GM19468 (cell line): ENCODE measurements at regions not wholly inside any gene's neighbourhood (a gene's known extent, or its start where the extent isn't known, plus 50 kb on each side); places are given as distances from the start of the nearest gene placed in this dataset.

ENCODE experiments used
- ATAC-seq: cut with Tn5 transposase; IDR thresholded peaks from one replicate; pipeline ENCODE4 v1.9.1; 2021; ENCODE audit warnings: mild to moderate bottlenecking, moderate library complexity, moderate number of reproducible peaks; ENCODE audit not compliant: unreplicated experiment; ENCODE audit errors: extremely low read depth

- no peak for ATAC-seq
Measured at GRCh38 chr13:104321756-104322155, 1255.5 kb upstream of the SLC10A2 start.

DNA sequence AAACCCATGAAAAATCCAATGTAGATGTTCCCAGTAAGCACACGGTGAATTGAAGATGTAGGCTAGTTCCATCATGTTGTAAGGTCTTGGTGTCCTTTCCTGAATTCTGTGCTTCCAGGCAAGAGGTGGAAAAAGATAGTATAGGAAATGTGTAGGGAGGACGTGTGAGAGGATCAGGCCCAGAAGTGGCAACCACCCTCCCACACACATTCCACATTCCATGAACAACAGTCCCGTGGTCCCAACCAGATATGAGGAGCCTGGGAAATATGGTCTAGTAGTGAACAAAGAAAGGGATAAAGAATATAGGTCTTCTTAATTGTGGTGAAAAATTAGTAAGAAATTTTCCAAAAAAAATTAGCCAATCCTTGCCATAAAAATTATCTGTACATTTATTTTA, 1254.2 kb upstream of the SLC10A2 start:
- no peak for ATAC-seq

DNA sequence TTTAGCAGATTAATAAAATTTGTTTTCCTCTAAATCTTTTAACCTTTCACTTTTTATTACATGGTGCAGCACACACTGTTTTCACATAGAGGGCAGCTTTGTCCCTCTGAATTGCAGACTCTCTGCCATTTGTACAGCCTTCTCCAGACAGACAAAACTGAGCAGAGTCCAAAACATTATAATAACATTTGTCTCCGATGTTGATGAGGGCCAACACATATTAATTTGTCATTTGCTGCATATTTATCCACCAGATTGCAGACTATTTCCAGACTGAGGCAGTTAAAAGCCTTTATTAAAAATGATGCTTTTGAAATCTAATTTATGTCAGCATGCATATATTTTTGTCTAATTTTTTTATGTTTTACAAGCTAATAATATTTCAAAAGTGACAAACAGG, 1251.9 kb upstream of the SLC10A2 start:
- ATAC-seq = no peak

- ATAC-seq = no peak
Measured at GRCh38 chr13:104315606-104316005, 1249.4 kb upstream of the SLC10A2 start.

- ATAC-seq = no peak
Measured at GRCh38 chr13:104314926-104315535, 1248.8 kb upstream of the SLC10A2 start.

DNA sequence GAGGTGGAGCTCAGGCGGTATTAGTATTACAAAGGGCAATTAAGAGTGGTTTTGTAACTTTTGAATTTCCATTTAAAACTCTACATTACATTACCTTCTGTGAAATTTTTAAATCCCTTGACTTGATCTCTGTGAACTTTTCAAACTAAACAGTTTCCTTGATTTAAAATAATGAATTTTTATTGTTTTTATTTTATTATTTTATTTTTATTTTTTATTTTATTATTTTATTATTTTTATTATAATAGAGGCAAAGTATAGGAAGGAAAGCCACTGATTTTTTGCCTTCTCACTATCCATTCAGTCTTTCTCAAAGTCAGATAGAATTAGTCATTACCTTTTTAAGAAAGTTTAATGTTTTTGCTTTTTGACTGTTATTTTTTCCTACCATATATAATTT, 1248.1 kb upstream of the SLC10A2 start:
- ATAC-seq = no peak

- no peak for ATAC-seq
Measured at GRCh38 chr13:104310861-104311260, 1244.6 kb upstream of the SLC10A2 start.

- ATAC-seq = no peak
Measured at GRCh38 chr13:104309431-104309830, 1243.2 kb upstream of the SLC10A2 start.

DNA sequence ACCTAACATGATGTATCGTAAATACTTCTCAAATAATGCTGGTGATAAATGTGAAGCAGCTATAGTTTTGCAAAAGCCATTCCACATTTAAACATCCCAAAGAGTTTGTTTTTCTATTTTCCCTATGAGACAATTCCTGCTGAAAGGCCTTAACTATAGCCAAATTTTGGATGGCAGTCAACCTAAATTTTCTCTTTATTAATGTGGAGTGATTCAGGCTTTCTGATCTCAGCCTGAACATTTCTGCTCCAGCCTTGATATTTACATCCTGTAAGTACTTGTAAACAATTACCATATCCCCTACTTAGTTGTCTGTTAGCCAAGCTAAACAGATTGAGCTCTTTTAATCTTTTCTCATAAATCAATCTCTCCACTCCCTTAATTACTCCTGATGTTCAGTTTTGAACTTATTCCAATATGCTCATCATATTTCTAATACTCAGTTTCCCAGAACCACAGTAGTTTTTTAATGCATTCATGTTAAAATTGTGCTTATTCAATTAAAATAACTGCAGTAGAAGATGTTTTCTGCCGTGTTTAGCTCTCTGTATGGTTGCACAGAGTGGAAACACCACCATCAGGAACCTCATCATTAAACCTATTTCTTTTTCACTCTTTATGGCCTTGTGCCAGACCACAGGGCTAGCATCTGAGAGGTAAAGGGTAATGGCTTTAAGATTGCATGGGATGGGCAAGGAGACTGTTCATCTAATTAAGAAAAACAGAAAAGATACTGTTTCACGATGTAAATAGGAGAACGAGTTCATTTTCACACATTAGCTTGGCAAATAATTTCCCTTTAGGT, 1235.2 kb upstream of the SLC10A2 start:
- ATAC-seq = no peak

DNA sequence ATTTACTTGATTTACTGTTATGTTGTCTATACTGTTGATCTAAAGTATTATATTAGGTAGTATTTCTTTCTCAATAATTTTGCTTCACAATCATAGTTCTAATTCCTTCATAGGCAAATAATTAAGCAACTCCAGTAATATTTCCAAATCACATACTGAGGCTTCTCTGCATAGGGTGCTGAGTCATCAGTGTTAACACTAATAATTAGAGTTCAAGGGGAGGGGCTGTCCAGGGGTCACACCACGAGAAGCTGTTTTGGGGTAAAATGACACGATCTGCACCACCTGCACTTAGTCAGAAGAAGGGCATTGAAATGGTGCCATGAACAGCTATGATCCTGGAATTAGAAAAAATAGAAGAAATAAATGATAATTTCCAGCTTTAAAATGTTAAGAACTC, 1230.9 kb upstream of the SLC10A2 start:
- ATAC-seq = no peak

GRCh38 chr13:104296286-104296685, 1230.1 kb upstream of the SLC10A2 start:
- ATAC-seq = no peak

GRCh38 chr13:104295537-104295936, 1229.3 kb upstream of the SLC10A2 start:
- no peak for ATAC-seq

DNA sequence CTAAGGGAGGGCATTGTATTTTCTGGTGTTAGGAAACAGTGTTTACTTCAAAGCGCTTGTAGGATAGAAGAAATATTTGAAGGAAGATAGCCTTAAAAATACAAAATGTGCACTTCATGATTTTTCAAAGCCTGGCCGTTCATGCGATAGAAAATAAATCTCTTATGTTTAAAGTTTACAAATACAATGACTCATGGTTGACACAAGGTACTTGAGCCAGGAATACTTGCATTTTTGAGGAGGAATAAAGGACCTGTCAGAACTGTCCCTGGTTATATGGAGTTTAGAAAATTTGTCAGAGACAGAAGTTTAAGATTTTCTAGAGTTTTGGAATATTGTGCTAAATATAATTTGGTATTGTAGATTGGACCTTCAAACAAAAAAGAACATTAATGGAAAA, 1223.2 kb upstream of the SLC10A2 start:
- no peak for ATAC-seq

DNA sequence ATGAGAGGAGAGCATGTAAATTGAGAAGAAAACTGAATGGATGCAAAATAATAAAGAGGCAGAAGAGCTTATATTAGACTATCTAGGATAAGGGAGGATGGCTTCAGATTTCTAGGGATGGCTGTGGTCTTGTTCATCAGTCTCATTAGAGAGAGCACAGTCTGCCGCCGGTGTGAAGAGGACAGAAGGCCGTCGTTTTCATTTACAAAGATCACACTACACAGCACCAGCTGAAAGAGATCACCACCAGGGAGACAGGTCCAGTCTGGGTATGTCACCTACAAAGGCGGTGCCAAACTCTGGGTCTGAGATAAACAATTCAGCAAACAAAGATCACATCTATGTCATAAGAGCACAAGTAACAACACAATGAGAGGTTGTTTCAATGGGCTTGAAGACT, 1222.3 kb upstream of the SLC10A2 start:
- ATAC-seq = no peak

DNA sequence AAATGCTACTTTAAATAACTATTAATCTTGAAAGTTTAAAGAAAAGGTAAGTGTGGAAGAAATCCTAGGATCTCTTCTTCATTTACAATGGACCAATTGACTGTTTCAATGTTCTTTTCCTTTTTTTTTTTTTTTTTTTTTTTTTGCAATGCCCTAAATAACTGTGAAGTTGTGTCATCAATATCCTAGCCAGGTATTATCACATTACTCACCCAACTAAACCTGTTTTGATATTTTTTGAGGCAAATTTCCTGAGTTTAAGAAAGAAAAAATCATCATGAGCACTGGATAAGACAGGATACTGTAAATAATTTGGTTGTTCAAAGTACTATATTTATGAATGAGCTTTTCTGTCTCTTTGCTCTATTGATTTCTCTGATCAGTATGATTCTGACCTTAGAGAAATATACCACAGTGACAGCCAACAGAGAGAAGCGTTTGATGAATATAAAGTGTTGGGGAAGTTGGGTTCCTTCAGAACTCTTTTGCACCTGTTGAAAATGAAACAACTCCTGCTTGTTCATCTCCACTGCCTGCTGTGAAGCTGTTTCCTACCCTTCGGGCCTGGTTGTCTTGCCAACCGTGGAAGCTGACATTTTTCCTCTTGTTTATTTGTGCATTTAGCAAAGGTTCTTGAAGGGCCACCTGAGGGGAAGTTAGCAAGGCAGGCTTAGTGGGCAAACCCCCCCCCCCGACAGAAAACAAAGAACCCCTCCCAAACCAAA, 1220.5 kb upstream of the SLC10A2 start:
- ATAC-seq = no peak

DNA sequence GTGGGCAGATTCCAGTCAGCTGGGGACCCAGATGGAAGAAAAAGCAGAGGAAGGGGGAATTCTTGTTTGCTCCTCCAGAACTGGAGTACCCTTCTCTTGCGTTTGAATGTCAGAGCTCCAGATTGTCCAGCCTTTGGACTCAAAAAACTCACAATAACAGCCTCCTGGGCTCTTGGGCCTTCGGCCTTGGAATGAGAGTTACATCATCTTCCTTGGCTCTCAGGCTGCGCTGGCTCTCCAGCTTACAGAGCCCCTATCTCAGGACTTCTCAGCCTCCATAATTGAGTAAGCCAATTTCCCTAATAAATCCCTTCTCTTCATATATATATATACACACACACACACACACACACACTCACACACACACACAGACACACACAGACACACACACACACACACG, 1215.7 kb upstream of the SLC10A2 start:
- no peak for ATAC-seq

- ATAC-seq = no peak
Measured at GRCh38 chr13:104270731-104271130, 1204.5 kb upstream of the SLC10A2 start.

DNA sequence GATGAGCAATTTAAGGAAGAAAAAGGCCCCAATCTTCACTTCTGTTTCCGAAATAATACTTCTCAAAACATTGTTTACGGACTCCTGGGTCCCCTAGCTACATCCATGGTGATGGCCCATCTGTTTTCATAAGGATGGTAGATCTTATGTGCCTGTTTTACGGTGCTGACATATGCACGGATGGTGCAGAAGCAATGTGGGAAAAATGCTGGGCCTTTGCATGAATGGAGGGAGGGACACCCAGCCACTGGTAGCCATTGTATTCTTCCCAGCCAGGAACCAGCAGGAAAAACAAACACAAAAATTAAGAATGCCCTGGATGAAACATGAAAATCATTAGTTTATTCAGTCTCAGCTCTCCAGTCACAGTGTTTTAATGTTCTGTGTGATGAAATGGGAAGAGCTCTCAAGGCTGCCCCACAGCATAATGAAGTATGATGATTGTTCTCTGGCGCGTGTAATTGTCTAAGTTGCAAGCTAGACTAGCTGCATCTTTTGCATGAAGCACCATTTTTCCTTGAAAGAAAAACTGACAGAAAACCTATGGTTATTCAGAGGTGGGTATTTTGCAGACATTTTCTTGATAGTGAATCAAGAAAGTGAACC, 1201.1 kb upstream of the SLC10A2 start:
- no peak for ATAC-seq

- no peak for ATAC-seq
Measured at GRCh38 chr13:104256701-104257100, 1190.5 kb upstream of the SLC10A2 start.

DNA sequence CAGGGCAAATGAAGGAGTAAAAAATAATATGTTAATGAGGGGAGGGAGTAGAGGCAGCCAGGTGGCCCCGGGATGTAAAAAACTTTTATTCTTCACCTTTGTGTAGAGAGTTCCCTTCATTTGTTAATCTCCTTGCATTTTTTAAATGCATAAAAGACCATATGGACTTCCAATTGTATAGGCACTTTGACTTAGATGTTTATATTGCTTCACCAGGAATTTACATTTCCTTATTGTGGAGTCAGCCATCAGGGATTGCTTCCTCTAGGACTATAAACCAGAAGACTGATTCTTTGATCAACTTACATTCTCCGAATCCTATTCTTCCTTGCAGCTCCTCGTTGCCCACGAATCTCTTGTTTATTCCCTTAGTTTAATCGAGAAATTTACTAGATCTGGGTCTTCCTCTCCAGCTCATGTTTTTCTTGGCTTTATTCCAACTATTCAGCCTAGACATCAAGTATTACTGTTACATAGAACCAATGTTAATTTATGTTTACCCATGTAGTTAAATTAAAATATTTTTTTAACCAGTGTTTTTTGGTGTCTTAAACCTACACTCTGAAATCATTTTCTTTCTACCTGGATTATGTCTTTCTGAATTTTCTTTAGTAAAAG, 1187.0 kb upstream of the SLC10A2 start:
- ATAC-seq = no peak
